ENCODE measurements at regions not wholly inside any gene's neighbourhood (a gene's known extent, or its start where the extent isn't known, plus 50 kb on each side); places are given as distances from the start of the nearest gene placed in this dataset.

DNA sequence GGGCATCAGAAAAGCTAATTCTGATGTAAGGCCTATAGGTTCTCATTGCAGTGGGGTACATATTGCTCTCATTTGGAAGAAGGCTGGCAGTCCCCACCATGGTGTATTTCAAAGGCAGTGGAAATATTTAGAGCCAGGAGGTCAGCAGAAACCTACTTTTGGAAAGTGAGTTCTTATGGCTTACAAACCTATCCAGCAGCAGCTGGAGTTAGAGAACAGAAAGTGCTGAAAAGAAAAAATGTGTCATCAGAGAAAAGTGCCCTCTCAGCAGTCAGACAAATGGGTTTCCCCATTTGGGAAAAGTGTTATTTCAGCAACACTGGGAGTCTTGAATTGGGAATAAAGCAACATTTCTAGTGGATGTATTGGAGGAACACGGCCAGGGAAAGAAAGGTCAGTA is 105.7 kb upstream of the IGFBP3 start:
- no peak for DNase-seq (ENCODE audit: low read depth in 2 of 2)

DNA sequence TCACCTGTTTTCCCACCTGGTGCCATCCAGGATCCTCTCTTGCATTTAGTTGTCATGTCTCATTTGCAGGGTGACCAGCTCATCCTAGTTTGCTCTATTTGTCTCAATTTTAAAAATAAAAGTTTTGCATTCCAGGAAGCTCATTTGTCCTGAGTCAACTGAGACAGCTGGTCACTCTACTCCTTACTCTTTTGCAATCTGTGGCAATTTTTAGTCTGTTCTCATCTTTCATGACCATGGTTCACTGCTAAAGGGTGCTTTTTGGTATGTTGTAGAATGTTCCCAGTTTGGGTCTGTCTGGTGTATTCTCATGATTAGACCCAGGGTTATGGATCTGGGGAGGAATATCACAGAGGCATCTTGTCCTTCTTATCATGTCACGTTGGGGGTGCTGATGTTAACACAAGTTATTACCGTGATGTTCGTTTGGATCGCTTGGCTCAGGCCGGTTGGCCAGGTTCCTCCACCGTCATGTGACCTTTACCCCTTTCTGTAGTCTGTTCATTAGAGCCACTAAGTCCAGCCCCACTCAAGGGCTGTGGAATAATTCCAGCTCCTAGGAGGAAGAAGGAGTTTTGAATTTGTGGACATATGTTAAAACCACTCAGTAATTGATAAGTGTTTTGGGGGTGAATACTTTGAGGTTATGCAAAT is 103.3 kb upstream of the IGFBP3 start:
- no peak for DNase-seq (ENCODE audit: low read depth in 2 of 2)

DNA sequence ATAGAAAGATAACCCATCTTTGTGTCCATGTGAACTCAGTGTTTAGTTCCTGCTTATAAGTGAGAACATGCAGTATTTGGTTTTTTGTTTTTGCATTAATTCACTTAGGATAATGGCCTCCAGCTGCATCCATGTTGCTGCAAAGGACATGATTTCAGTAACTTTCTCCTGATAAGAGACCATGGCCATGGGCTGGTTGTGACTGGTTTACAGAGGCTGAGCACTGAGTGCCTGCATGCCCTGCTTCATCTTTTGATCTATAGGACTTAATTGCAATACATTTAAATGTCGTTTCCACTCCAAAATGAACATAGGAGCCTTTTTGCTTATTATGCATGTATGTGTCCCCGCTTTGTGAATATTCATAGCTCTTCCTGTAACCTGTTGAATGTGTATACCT is 101.3 kb upstream of the IGFBP3 start:
- DNase-seq (ENCODE audit: low read depth in 2 of 2), result no peak

GRCh38 chr7:46015107-46015868 is 94.2 kb upstream of the IGFBP3 start:
- peak; percentile 11 to 19 for DNase-seq (ENCODE audit: low read depth in 2 of 2)

DNA sequence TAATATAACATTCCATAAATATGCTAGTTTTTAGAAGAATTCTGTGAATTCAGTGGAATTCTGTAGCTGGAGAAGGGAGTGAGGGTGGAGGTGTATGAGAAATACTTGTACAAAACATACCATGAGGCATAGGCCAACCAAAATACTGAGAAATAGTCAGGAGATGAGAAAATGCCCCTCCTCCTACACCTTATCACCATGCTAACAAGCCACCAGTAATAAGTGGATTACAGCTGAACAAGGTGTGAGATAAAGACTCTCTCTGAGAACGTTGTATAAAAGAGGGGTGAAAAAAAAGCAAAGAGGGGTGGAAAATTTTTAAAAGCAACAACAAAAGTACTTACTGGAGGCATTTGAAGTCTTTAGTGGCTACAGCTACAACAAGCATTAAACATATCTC is 90.4 kb upstream of the IGFBP3 start:
- no peak for DNase-seq (ENCODE audit: low read depth in 2 of 2)

GRCh38 chr7:46011059-46011458 is 90.0 kb upstream of the IGFBP3 start:
- no peak for DNase-seq (ENCODE audit: low read depth in 2 of 2)

DNA sequence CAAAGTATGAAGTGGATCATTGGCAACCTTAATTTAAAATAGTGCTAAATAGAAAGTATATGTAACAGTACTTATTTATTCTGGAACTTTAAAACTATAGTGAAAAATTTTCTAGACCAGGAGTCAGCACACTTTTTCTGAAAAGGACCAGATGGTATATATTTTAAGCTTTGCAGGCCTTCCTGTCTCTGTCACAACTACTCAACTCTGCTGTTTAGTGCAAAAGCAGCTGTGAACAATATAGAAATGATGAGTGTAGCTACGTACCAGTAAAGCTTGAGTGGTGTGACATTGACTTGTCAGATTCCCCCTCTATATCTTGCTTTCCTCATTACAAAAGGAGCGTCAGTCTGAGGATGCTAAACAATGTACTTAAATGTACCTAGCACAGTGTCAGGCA is 88.1 kb upstream of the IGFBP3 start:
- DNase-seq (ENCODE audit: low read depth in 2 of 2), result no peak

- DNase-seq (ENCODE audit: low read depth in 2 of 2), result no peak
Measured at GRCh38 chr7:46007990-46008643, 87.0 kb upstream of the IGFBP3 start.

GRCh38 chr7:46007194-46007593 is 86.1 kb upstream of the IGFBP3 start:
- DNase-seq (ENCODE audit: low read depth in 2 of 2), result no peak

GRCh38 chr7:46006723-46007122 is 85.7 kb upstream of the IGFBP3 start:
- no peak for DNase-seq (ENCODE audit: low read depth in 2 of 2)

DNA sequence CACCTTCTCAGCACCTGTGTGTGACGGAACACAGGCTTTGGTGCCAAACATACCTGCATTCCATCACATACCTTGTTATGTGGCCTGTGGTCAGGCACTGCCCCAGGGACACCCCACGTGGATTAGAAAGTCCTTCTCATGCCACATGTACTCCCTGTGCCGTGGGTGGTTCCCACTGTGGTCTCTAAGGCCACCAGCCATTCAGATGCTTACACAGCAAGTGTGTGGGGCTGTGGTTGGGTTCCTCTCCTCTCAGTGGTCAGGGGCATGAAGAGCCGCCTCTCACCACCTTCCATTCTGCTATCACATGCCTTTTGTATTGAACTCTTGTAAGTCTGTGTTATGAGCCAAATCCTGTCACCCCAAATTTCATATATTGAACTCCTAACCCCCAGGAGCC is 85.1 kb upstream of the IGFBP3 start:
- no peak for DNase-seq (ENCODE audit: low read depth in 2 of 2)

- no peak for DNase-seq (ENCODE audit: low read depth in 2 of 2)
Measured at GRCh38 chr7:46004965-46005364, 83.9 kb upstream of the IGFBP3 start.

DNA sequence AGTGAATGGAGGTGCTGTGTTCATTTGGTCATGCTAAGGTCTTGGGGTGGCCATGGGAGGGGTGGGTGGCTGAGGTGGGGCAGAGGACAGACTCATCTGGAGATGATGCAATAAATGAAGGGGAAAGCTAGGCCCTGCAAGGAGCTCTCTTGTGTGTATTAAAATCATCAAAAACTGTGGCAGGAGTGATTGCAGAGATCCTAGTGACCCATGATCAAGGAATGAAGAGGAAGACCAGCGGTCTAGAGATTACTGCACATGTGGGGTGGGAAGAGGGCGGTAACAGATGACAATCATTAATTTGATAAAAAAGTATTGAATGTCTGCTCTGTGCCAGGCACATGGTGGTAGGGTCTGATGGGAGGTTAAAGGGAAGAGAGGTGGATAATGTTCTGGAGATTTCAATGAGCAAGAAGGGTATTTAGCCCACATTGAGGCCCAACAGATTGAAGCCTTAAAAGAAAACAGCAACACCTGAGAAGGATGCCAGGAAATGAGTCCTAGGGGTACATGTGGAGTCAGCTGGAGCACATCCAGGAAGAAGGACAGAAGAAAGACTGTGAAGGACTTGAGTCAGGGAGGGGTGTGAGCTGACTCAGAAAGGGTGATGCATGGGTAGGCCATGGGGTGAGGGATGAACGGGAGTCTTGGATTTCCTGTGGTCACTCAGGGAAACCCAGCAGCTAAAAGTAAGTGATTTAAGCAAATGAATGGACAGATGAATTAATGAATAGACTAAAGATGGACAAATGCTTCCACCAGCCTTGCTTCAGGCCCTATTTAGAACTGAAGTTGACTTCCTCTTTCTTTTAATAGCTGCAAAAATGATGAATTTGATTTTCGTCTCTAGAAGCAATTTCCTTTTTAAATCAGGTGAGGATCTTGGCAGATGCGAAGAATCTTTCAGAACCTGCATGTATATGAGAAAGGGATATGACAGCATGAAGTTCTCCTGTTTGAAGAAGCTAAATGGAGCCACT is 83.1 kb upstream of the IGFBP3 start:
- DNase-seq (ENCODE audit: low read depth in 2 of 2), result peak in 1 of 2 experiments; percentile 4

DNA sequence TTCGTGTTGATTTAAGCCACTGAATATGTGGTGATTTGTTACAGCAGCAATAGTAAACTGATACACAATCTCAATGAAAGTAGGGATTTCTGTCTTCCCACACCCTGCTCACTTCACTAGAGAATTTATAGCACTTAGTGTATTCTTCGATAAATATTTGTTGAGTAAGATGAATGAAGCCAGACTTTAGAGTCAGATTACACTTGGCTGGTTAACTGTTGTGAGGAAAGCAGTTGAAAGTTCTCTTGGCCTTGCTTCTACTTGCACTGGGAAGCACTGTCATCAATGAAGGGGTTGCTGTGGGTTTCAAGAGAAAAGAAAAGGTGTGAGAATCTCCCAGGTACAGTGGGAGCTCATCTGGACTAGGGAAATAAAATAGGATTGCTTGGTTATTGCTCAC is 82.1 kb upstream of the IGFBP3 start:
- no peak for DNase-seq (ENCODE audit: low read depth in 2 of 2)

GRCh38 chr7:46000513-46000912 is 79.4 kb upstream of the IGFBP3 start:
- no peak for DNase-seq (ENCODE audit: low read depth in 2 of 2)

GRCh38 chr7:45999541-45999940 is 78.5 kb upstream of the IGFBP3 start:
- DNase-seq (ENCODE audit: low read depth in 2 of 2), result no peak

DNA sequence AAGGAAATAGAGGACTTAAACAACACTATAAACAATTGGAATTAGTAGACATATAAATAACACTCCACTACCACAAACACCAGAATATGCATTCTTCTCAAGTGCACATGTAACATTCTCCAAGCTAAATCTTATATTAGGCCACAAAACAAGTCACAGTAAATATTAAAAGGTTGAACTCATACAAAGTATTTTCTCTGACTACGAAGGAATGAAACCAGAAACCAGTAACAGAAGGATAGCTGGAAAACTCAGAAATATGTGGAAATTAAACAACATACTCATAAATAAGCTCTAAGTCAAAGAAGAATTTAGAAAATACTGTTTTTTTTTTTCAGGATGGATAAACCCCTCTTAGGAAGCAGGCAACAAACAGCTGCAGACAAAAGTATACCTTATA is 77.4 kb upstream of the IGFBP3 start:
- no peak for DNase-seq (ENCODE audit: low read depth in 2 of 2)

DNA sequence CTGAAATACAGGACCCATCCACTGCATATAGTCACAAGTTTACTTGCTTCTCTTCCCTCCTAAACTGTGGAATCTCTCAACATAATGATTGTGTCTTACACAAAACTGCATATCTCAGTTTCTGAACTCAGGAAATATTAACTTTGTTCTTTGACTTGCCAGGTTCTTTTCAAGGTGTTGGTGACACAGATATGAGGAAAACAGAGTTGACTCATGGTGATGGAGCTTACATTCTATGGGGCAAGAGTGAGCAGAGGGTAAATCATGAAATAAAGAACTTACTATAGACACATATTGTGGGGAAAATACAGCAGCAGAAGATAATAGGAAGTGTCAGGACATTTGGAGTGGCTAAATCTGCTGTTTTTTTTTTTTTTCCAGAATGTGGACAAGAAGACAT is 72.5 kb upstream of the IGFBP3 start:
- DNase-seq (ENCODE audit: low read depth in 2 of 2), result no peak

GRCh38 chr7:45992826-45993225 is 71.8 kb upstream of the IGFBP3 start:
- no peak for DNase-seq (ENCODE audit: low read depth in 2 of 2)

GRCh38 chr7:45990276-45990675 is 69.2 kb upstream of the IGFBP3 start:
- no peak for DNase-seq (ENCODE audit: low read depth in 2 of 2)

DNA sequence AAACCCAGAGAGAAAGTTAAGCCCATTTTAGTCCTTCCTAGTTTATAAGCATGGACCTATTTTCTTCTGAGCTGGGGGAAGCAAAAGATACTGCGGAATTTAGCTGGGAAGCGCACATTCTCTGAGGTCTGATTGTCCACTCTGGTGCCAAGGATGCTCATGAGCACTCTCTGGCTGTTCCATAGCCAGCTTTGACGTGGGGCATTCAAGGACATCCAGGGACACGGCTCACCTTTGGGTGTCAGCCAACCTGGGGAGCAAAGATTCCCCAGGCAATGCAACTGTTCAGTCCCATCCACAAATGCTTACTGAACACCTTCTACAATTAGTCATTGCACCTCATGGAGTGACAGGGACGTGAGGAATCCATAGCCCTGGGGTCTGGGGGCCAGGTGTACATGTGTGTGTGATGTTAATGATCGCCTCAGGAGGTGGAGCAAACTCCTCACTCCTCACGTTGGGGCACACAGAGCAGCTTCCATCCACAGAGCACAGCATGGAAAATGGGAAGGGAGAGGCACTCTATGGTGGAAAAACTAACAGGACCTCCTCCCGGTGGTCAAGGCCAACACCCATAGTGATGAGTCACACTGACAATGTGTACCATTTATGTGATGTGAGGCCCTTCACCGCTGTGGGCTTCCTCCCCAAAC is 67.5 kb upstream of the IGFBP3 start:
- no peak for DNase-seq (ENCODE audit: low read depth in 2 of 2)
